HG02884 (cell line): ENCODE measurements at regions not wholly inside any gene's neighbourhood (a gene's known extent, or its start where the extent isn't known, plus 50 kb on each side); places are given as distances from the start of the nearest gene placed in this dataset.
A peak's percentile ranks its signal among the peaks of the same experiment; 100 is the strongest.

Experiments used
- ATAC-seq: cut with Tn5 transposase; IDR thresholded peaks from one replicate; pipeline ENCODE4 v1.9.1; 2021; ENCODE audit warnings: mild to moderate bottlenecking, moderate library complexity; ENCODE audit not compliant: unreplicated experiment

GRCh38 chr5:34580983-34581382 lies 75.1 kb upstream of the RAI14 start:
- no peak for ATAC-seq

- ATAC-seq = no peak
These were observed 73.8 kb upstream of the RAI14 start for GRCh38 chr5:34582371-34582770.

GRCh38 chr5:34583167-34583566 lies 73.0 kb upstream of the RAI14 start:
- no peak for ATAC-seq

- ATAC-seq = no peak
These were observed 72.0 kb upstream of the RAI14 start for GRCh38 chr5:34584165-34584564.

GRCh38 chr5:34585601-34586104 lies 70.5 kb upstream of the RAI14 start:
- no peak for ATAC-seq

- no peak for ATAC-seq
These were observed 69.8 kb upstream of the RAI14 start for GRCh38 chr5:34586117-34586885.

GRCh38 chr5:34587355-34588241 lies 68.5 kb upstream of the RAI14 start:
- ATAC-seq = peak; percentile 60

- no peak for ATAC-seq
These were observed 66.3 kb upstream of the RAI14 start for GRCh38 chr5:34589832-34590231.

- ATAC-seq = no peak
These were observed 64.4 kb upstream of the RAI14 start for GRCh38 chr5:34591723-34592122.

GRCh38 chr5:34597034-34598027 lies 58.8 kb upstream of the RAI14 start:
- no peak for ATAC-seq

GRCh38 chr5:34598177-34598794 lies 57.8 kb upstream of the RAI14 start:
- no peak for ATAC-seq

GRCh38 chr5:34599471-34600117 lies 56.5 kb upstream of the RAI14 start:
- ATAC-seq = no peak

GRCh38 chr5:34600118-34600493 lies 56.0 kb upstream of the RAI14 start:
- no peak for ATAC-seq

- no peak for ATAC-seq
These were observed 52.8 kb upstream of the RAI14 start for GRCh38 chr5:34603378-34603777.

GRCh38 chr5:34604119-34604675 lies 51.9 kb upstream of the RAI14 start:
- ATAC-seq = no peak

- ATAC-seq = no peak
These were observed 50.0 kb upstream of the RAI14 start for GRCh38 chr5:34606101-34606500.
